ENCODE measurements at regions not wholly inside any gene's neighbourhood (a gene's known extent, or its start where the extent isn't known, plus 50 kb on each side); places are given as distances from the start of the nearest gene placed in this dataset.

- no peaks in the 10 kb centered on the region for H3K4me1 ChIP-seq (ENCODE audit: control insufficient read depth in 3 of 3, insufficient read depth in 3 of 3, low read length in 3 of 3)
- no peak overlapping the region for H3K9ac ChIP-seq (ENCODE audit: low read depth in 1 of 3, low read length in 3 of 3)
- no peak overlapping the region for H3K4me3 ChIP-seq (ENCODE audit: low read length in 3 of 3)
- no peaks in the 10 kb centered on the region for H3K9me3 ChIP-seq (ENCODE audit: control insufficient read depth in 3 of 3, low read length in 3 of 3)
- no peak overlapping the region for H3K27ac ChIP-seq (ENCODE audit: low read depth, low read length)
- no peaks in the 10 kb centered on the region for H3K27me3 ChIP-seq (ENCODE audit: control insufficient read depth in 3 of 3, insufficient read depth in 3 of 3, low read length in 3 of 3)
- no peaks in the 10 kb centered on the region for H3K36me3 ChIP-seq (ENCODE audit: control insufficient read depth in 3 of 3, insufficient read depth in 3 of 3, low read length in 3 of 3)
These were observed 408.4 kb downstream of the PLOD2 start for GRCh38 chr3:145752576-145752975.

- H3K36me3 ChIP-seq (ENCODE audit: control insufficient read depth in 3 of 3, insufficient read depth in 3 of 3, low read length in 3 of 3), result no peaks in the 10 kb centered on the region
- H3K9me3 ChIP-seq (ENCODE audit: control insufficient read depth in 3 of 3, low read length in 3 of 3), result no peaks in the 10 kb centered on the region
- no peaks in the 10 kb centered on the region for H3K4me1 ChIP-seq (ENCODE audit: control insufficient read depth in 3 of 3, insufficient read depth in 3 of 3, low read length in 3 of 3)
- no peak overlapping the region for H3K27ac ChIP-seq (ENCODE audit: low read depth, low read length)
- no peaks in the 10 kb centered on the region for H3K27me3 ChIP-seq (ENCODE audit: control insufficient read depth in 3 of 3, insufficient read depth in 3 of 3, low read length in 3 of 3)
- H3K4me3 ChIP-seq (ENCODE audit: low read length in 3 of 3), result no peak overlapping the region
- no peak overlapping the region for H3K9ac ChIP-seq (ENCODE audit: low read depth in 1 of 3, low read length in 3 of 3)
These were observed 406.2 kb downstream of the PLOD2 start for GRCh38 chr3:145754605-145755289.

GRCh38 chr3:145760036-145760435, 400.9 kb downstream of the PLOD2 start:
- Histone ChIP-seq H3K36me3 (ENCODE audit: control insufficient read depth in 3 of 3, insufficient read depth in 3 of 3, low read length in 3 of 3) (no peaks in the 10 kb centered on the region), H3K4me3 (ENCODE audit: low read length in 3 of 3) (no peak overlapping the region), H3K9me3 (ENCODE audit: control insufficient read depth in 3 of 3, low read length in 3 of 3) (no peaks in the 10 kb centered on the region), H3K9ac (ENCODE audit: low read depth in 1 of 3, low read length in 3 of 3) (no peak overlapping the region), H3K27me3 (ENCODE audit: control insufficient read depth in 3 of 3, insufficient read depth in 3 of 3, low read length in 3 of 3) (no peaks in the 10 kb centered on the region), H3K4me1 (ENCODE audit: control insufficient read depth in 3 of 3, insufficient read depth in 3 of 3, low read length in 3 of 3) (no peaks in the 10 kb centered on the region), H3K27ac (ENCODE audit: low read depth, low read length) (no peak overlapping the region)

GRCh38 chr3:145767909-145768308, 393.1 kb downstream of the PLOD2 start:
- no peak overlapping the region for H3K9ac ChIP-seq (ENCODE audit: low read depth in 1 of 3, low read length in 3 of 3)
- no peaks in the 10 kb centered on the region for H3K36me3 ChIP-seq (ENCODE audit: control insufficient read depth in 3 of 3, insufficient read depth in 3 of 3, low read length in 3 of 3)
- no peaks in the 10 kb centered on the region for H3K27me3 ChIP-seq (ENCODE audit: control insufficient read depth in 3 of 3, insufficient read depth in 3 of 3, low read length in 3 of 3)
- H3K9me3 ChIP-seq (ENCODE audit: control insufficient read depth in 3 of 3, low read length in 3 of 3), result no peaks in the 10 kb centered on the region
- H3K4me1 ChIP-seq (ENCODE audit: control insufficient read depth in 3 of 3, insufficient read depth in 3 of 3, low read length in 3 of 3), result no peaks in the 10 kb centered on the region
- H3K27ac ChIP-seq (ENCODE audit: low read depth, low read length), result no peak overlapping the region
- H3K4me3 ChIP-seq (ENCODE audit: low read length in 3 of 3), result no peak overlapping the region

- Histone ChIP-seq H3K27me3 (ENCODE audit: control insufficient read depth in 3 of 3, insufficient read depth in 3 of 3, low read length in 3 of 3) (no peaks in the 10 kb centered on the region), H3K36me3 (ENCODE audit: control insufficient read depth in 3 of 3, insufficient read depth in 3 of 3, low read length in 3 of 3) (no peaks in the 10 kb centered on the region), H3K9me3 (ENCODE audit: control insufficient read depth in 3 of 3, low read length in 3 of 3) (no peaks in the 10 kb centered on the region), H3K27ac (ENCODE audit: low read depth, low read length) (no peak overlapping the region), H3K4me3 (ENCODE audit: low read length in 3 of 3) (no peak overlapping the region), H3K9ac (ENCODE audit: low read depth in 1 of 3, low read length in 3 of 3) (no peak overlapping the region), H3K4me1 (ENCODE audit: control insufficient read depth in 3 of 3, insufficient read depth in 3 of 3, low read length in 3 of 3) (no peaks in the 10 kb centered on the region)
These were observed 384.1 kb downstream of the PLOD2 start for GRCh38 chr3:145776782-145777408.

GRCh38 chr3:145780301-145780700, 380.7 kb downstream of the PLOD2 start:
- H3K27ac ChIP-seq (ENCODE audit: low read depth, low read length), result no peak overlapping the region
- no peak overlapping the region for H3K4me3 ChIP-seq (ENCODE audit: low read length in 3 of 3)
- no peaks in the 10 kb centered on the region for H3K27me3 ChIP-seq (ENCODE audit: control insufficient read depth in 3 of 3, insufficient read depth in 3 of 3, low read length in 3 of 3)
- no peaks in the 10 kb centered on the region for H3K4me1 ChIP-seq (ENCODE audit: control insufficient read depth in 3 of 3, insufficient read depth in 3 of 3, low read length in 3 of 3)
- no peaks in the 10 kb centered on the region for H3K9me3 ChIP-seq (ENCODE audit: control insufficient read depth in 3 of 3, low read length in 3 of 3)
- no peak overlapping the region for H3K9ac ChIP-seq (ENCODE audit: low read depth in 1 of 3, low read length in 3 of 3)
- no peaks in the 10 kb centered on the region for H3K36me3 ChIP-seq (ENCODE audit: control insufficient read depth in 3 of 3, insufficient read depth in 3 of 3, low read length in 3 of 3)

GRCh38 chr3:145785668-145786067, 375.3 kb downstream of the PLOD2 start:
- no peaks in the 10 kb centered on the region for H3K4me1 ChIP-seq (ENCODE audit: control insufficient read depth in 3 of 3, insufficient read depth in 3 of 3, low read length in 3 of 3)
- H3K4me3 ChIP-seq (ENCODE audit: low read length in 3 of 3), result no peak overlapping the region
- no peak overlapping the region for H3K27ac ChIP-seq (ENCODE audit: low read depth, low read length)
- H3K36me3 ChIP-seq (ENCODE audit: control insufficient read depth in 3 of 3, insufficient read depth in 3 of 3, low read length in 3 of 3), result no peaks in the 10 kb centered on the region
- no peaks in the 10 kb centered on the region for H3K9me3 ChIP-seq (ENCODE audit: control insufficient read depth in 3 of 3, low read length in 3 of 3)
- no peaks in the 10 kb centered on the region for H3K27me3 ChIP-seq (ENCODE audit: control insufficient read depth in 3 of 3, insufficient read depth in 3 of 3, low read length in 3 of 3)
- no peak overlapping the region for H3K9ac ChIP-seq (ENCODE audit: low read depth in 1 of 3, low read length in 3 of 3)

- H3K27me3 ChIP-seq (ENCODE audit: control insufficient read depth in 3 of 3, insufficient read depth in 3 of 3, low read length in 3 of 3), result no peaks in the 10 kb centered on the region
- H3K4me3 ChIP-seq (ENCODE audit: low read length in 3 of 3), result no peak overlapping the region
- H3K36me3 ChIP-seq (ENCODE audit: control insufficient read depth in 3 of 3, insufficient read depth in 3 of 3, low read length in 3 of 3), result no peaks in the 10 kb centered on the region
- H3K27ac ChIP-seq (ENCODE audit: low read depth, low read length), result no peak overlapping the region
- no peak overlapping the region for H3K9ac ChIP-seq (ENCODE audit: low read depth in 1 of 3, low read length in 3 of 3)
- H3K4me1 ChIP-seq (ENCODE audit: control insufficient read depth in 3 of 3, insufficient read depth in 3 of 3, low read length in 3 of 3), result no peaks in the 10 kb centered on the region
- no peaks in the 10 kb centered on the region for H3K9me3 ChIP-seq (ENCODE audit: control insufficient read depth in 3 of 3, low read length in 3 of 3)
These were observed 363.0 kb downstream of the PLOD2 start for GRCh38 chr3:145798007-145798406.

GRCh38 chr3:145798696-145799537, 362.1 kb downstream of the PLOD2 start:
- Histone ChIP-seq H3K4me3 (ENCODE audit: low read length in 3 of 3) (no peak overlapping the region), H3K4me1 (ENCODE audit: control insufficient read depth in 3 of 3, insufficient read depth in 3 of 3, low read length in 3 of 3) (no peaks in the 10 kb centered on the region), H3K9ac (ENCODE audit: low read depth in 1 of 3, low read length in 3 of 3) (no peak overlapping the region), H3K36me3 (ENCODE audit: control insufficient read depth in 3 of 3, insufficient read depth in 3 of 3, low read length in 3 of 3) (no peaks in the 10 kb centered on the region), H3K27ac (ENCODE audit: low read depth, low read length) (no peak overlapping the region), H3K9me3 (ENCODE audit: control insufficient read depth in 3 of 3, low read length in 3 of 3) (no peaks in the 10 kb centered on the region), H3K27me3 (ENCODE audit: control insufficient read depth in 3 of 3, insufficient read depth in 3 of 3, low read length in 3 of 3) (no peaks in the 10 kb centered on the region)

GRCh38 chr3:145801696-145802095, 359.3 kb downstream of the PLOD2 start:
- Histone ChIP-seq H3K27me3 (ENCODE audit: control insufficient read depth in 3 of 3, insufficient read depth in 3 of 3, low read length in 3 of 3) (no peaks in the 10 kb centered on the region), H3K9ac (ENCODE audit: low read depth in 1 of 3, low read length in 3 of 3) (no peak overlapping the region), H3K36me3 (ENCODE audit: control insufficient read depth in 3 of 3, insufficient read depth in 3 of 3, low read length in 3 of 3) (no peaks in the 10 kb centered on the region), H3K9me3 (ENCODE audit: control insufficient read depth in 3 of 3, low read length in 3 of 3) (no peaks in the 10 kb centered on the region), H3K27ac (ENCODE audit: low read depth, low read length) (no peak overlapping the region), H3K4me1 (ENCODE audit: control insufficient read depth in 3 of 3, insufficient read depth in 3 of 3, low read length in 3 of 3) (no peaks in the 10 kb centered on the region), H3K4me3 (ENCODE audit: low read length in 3 of 3) (no peak overlapping the region)
